ENCODE measurements at regions not wholly inside any gene's neighbourhood (a gene's known extent, or its start where the extent isn't known, plus 50 kb on each side); places are given as distances from the start of the nearest gene placed in this dataset.

DNA sequence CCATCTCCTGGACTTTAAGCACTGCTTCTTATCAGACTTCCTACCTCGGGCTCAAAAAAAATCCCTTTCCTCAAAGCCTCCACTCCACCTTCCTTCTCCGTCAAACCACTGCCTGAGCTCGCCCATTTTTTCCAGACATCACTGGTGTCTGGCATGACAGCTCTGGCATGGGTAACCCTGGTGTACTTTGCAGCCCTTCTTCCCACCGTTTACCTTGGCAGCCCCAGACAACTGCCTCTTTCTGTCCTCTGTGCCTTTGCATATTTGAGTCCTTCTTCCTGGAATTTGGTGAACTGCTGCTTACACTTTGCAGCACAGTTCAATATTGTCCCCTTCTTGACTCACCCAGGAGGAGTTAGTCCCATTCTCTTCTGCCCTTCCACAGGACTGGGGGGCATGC lies 144.6 kb upstream of the TBX20 start:
- TF ChIP-seq CTCF (IDR thresholded peaks at IDR 0.05; ENCODE audit: insufficient read depth, low read length, poor library complexity, severe bottlenecking) (no peak), EZH2phosphoT487 (conservative IDR thresholded peaks at IDR 0.05; ENCODE audit: low read length) (no peak)

Measured in SU-DHL-6 (cell line).